PC-9 (cell line): ENCODE measurements at regions not wholly inside any gene's neighbourhood (a gene's known extent, or its start where the extent isn't known, plus 50 kb on each side); places are given as distances from the start of the nearest gene placed in this dataset.

Experiments
- BruUV-seq: library from RNA; stranded (reverse); fragments of 400-500 nt; replicated peaks from 2 replicates; lab custom pipeline; 2021; lab: Mats Ljungman, UMichigan
- CTCF ChIA-PET: fragments of 300-600 bp; sonication (Branson Sonifier 250); formaldehyde crosslinking; loops from one replicate; lab custom pipeline; 2022; ENCODE audit warnings: antibody characterized with exemption; lab: Charles Lee
- POLR2A ChIA-PET: fragments of 300-600 bp; sonication (Branson Sonifier 250); formaldehyde crosslinking; loops from one replicate; lab custom pipeline; 2022; ENCODE audit warnings: antibody characterized with exemption; ENCODE audit not compliant: unreplicated experiment; lab: Charles Lee
- DNase-seq, 2 experiments: peaks; one replicate each; pipeline versions ENCODE4 v3.0.0 to v3.0.0-alpha.2; 2015 to 2022; ENCODE audit warnings: mixed read lengths in 1 of 2
- H2AFZ ChIP-seq: fragments of 200-600 bp; sonication (generic); 2 replicates; pipeline ENCODE4 v1.8.1; 2017; ENCODE audit warnings: antibody characterized with exemption
- H3F3A ChIP-seq: fragments of 200-600 bp; sonication (generic); 2 replicates; pipeline ENCODE4 v1.8.1; 2017; ENCODE audit warnings: antibody characterized with exemption, mild to moderate bottlenecking, low read depth; ENCODE audit not compliant: insufficient read depth
- H3K27ac ChIP-seq: fragments of 200-600 bp; sonication (generic); 2 replicates; pipeline ENCODE4 v1.6.1; 2016; ENCODE audit warnings: mixed run types
- H3K27me3 ChIP-seq: fragments of 200-600 bp; sonication (generic); 2 replicates; pipeline ENCODE4 v1.6.1; 2016; ENCODE audit warnings: low read depth, mixed run types; ENCODE audit not compliant: insufficient read depth
- H3K36me3 ChIP-seq: fragments of 200-600 bp; sonication (generic); 2 replicates; pipeline ENCODE4 v1.6.1; 2016; ENCODE audit warnings: low read depth, mixed run types
- H3K4me1 ChIP-seq: fragments of 200-600 bp; sonication (generic); replicated peaks from 2 replicates; pipeline ENCODE4 v1.6.1; 2016; ENCODE audit warnings: mixed run types; ENCODE audit not compliant: insufficient read depth
- H3K4me2 ChIP-seq: fragments of 200-600 bp; sonication (generic); 2 replicates; pipeline ENCODE4 v1.6.1; 2017; ENCODE audit warnings: mixed run types
- H3K4me3 ChIP-seq: fragments of 200-600 bp; sonication (generic); 2 replicates; pipeline ENCODE4 v1.6.1; 2016; ENCODE audit warnings: mixed run types
- H3K79me2 ChIP-seq: fragments of 200-600 bp; sonication (generic); 2 replicates; pipeline ENCODE4 v1.6.1; 2017; ENCODE audit warnings: low read depth, mixed run types
- H3K9me2 ChIP-seq: fragments of 200-600 bp; sonication (generic); 2 replicates; pipeline ENCODE4 v1.8.1; 2017; ENCODE audit warnings: mild to moderate bottlenecking; ENCODE audit not compliant: insufficient read depth
- H3K9me3 ChIP-seq: fragments of 200-600 bp; sonication (generic); 2 replicates; pipeline ENCODE4 v1.8.1; 2016; ENCODE audit warnings: low read depth; ENCODE audit not compliant: insufficient read depth
- H4K20me1 ChIP-seq: fragments of 200-600 bp; sonication (generic); 2 replicates; pipeline ENCODE4 v1.8.1; 2017; ENCODE audit not compliant: insufficient read depth
- EZH2 ChIP-seq: fragments of 200-600 bp; sonication (generic); IDR thresholded peaks from 2 replicates; pipeline ENCODE4 v1.8.0; 2017; ENCODE audit warnings: antibody characterized with exemption, low read depth
- intact Hi-C: fragments of 100-400 bp; cut with micrococcal nuclease; formaldehyde crosslinking; loops from one replicate; pipeline ENCODE4 v1.10.0; 2022; ENCODE audit not compliant: unreplicated experiment
- TF ChIP-seq, protein P1 (sequence below): fragments of 200-600 bp; sonication (generic); conservative IDR thresholded peaks from 2 replicates; pipeline ENCODE4 v1.6.1; 2017; ENCODE audit warnings: mixed run types, antibody characterized with exemption, mild to moderate bottlenecking, moderate library complexity

DNA sequence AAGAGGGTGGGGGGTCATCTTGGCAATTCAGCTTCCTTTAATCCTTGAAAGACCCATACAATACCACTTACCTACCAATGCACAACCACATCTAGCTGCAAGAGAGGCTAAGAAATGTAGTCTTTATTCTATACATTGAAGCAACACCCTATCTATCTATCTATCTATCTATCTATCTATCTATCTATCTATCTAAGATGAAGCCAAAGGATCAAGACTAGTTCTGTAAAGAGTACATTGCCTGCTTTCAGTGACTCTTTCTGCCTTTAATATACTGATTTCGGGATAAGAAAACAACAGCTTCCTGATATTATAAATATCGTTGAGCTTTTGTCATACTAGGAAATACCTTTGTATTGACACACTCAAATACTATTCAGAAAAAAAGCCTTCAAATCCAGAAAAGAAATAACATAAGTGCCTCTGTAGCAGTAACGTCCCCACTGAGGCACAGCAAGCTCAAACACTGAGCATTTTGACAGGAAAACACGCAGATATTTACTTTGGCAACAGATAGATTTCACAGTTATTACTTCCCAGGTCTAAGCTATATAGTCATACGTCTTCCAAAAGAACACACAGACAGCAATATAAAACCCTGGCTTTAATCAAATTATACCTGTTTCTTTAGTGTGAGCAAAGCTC, 139.4 kb upstream of the SERTAD2 start:
- BruUV-seq, result no TSS peak
- H3K27ac ChIP-seq, result no peak overlapping the region
- H3K27me3 ChIP-seq, result no peaks in the 10 kb centered on the region
- no peak for DNase-seq
- H2AFZ ChIP-seq, result no peak overlapping the region
- no peaks in the 10 kb centered on the region for H3K36me3 ChIP-seq
- no peaks in the 10 kb centered on the region for H3K9me2 ChIP-seq
- no peaks in the 10 kb centered on the region for H3K79me2 ChIP-seq
- ChIA-PET CTCF (interaction anchor here (0.6 to 1.4 kb wide), 2 partner anchors 35 to 147 kb away, joined by 5 to 8 read pairs; no protein-coding TSS in a partner anchor), POLR2A (interaction anchor here (0.6 kb wide), 1 partner anchor 8 kb away, joined by 4 read pairs; no protein-coding TSS in a partner anchor)
- TF ChIP-seq, protein P1, sequence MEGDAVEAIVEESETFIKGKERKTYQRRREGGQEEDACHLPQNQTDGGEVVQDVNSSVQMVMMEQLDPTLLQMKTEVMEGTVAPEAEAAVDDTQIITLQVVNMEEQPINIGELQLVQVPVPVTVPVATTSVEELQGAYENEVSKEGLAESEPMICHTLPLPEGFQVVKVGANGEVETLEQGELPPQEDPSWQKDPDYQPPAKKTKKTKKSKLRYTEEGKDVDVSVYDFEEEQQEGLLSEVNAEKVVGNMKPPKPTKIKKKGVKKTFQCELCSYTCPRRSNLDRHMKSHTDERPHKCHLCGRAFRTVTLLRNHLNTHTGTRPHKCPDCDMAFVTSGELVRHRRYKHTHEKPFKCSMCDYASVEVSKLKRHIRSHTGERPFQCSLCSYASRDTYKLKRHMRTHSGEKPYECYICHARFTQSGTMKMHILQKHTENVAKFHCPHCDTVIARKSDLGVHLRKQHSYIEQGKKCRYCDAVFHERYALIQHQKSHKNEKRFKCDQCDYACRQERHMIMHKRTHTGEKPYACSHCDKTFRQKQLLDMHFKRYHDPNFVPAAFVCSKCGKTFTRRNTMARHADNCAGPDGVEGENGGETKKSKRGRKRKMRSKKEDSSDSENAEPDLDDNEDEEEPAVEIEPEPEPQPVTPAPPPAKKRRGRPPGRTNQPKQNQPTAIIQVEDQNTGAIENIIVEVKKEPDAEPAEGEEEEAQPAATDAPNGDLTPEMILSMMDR, result no peak
- TF ChIP-seq EZH2, result no peak
- peaks cover 39% of the 10 kb centered on the region for H3F3A ChIP-seq
- 0 out of 2 replicates have a peak overlapping the region, but pooled peaks have one; percentile 2 for H3K4me2 ChIP-seq
- H3K4me3 ChIP-seq, result no peak overlapping the region
- H3K9me3 ChIP-seq, result no peaks in the 10 kb centered on the region
- no peaks in the 10 kb centered on the region for H4K20me1 ChIP-seq
- intact Hi-C loops, result no loop called here
- H3K4me1 ChIP-seq, result peaks cover 81% of the 10 kb centered on the region

DNA sequence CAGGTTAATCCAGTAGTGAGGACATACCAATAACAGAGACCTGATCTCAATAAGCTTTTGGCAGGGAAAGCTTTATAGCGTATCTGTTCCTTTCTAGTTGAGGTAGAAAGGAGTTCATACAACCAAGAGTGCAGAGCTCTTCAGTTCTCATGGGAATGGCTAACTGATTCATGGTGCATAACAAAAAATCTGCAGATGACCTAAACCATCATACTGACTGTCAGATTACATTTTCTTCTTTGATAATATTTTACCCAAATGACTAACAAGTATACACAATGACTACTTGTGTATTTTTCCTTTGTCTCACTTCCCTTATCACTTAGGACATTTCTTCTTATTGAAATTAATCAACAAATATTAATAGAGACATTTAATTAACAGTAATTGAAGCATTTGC, 140.0 kb upstream of the SERTAD2 start:
- intact Hi-C loops, result no loop called here
- 0 out of 2 replicates have a peak overlapping the region, but pooled peaks have one; percentile 2 for H3K4me2 ChIP-seq
- H3K36me3 ChIP-seq, result no peaks in the 10 kb centered on the region
- no peak for TF ChIP-seq EZH2
- TF ChIP-seq, protein P1, result no peak
- no peaks in the 10 kb centered on the region for H3K9me3 ChIP-seq
- no TSS peak for BruUV-seq
- CTCF ChIA-PET, result interaction anchor here (1.4 kb wide), 1 partner anchor 147 kb away, joined by 8 read pairs; no protein-coding TSS in a partner anchor
- no peak overlapping the region for H3K27ac ChIP-seq
- H2AFZ ChIP-seq, result no peak overlapping the region
- no peaks in the 10 kb centered on the region for H3K9me2 ChIP-seq
- peaks cover 81% of the 10 kb centered on the region for H3K4me1 ChIP-seq
- H3K4me3 ChIP-seq, result no peak overlapping the region
- peaks cover 44% of the 10 kb centered on the region for H3F3A ChIP-seq
- no peaks in the 10 kb centered on the region for H3K79me2 ChIP-seq
- POLR2A ChIA-PET, result interaction anchor here (0.5 kb wide), 1 partner anchor 44 kb away, joined by 3 read pairs; no protein-coding TSS in a partner anchor
- no peaks in the 10 kb centered on the region for H4K20me1 ChIP-seq
- DNase-seq, result no peak
- H3K27me3 ChIP-seq, result no peaks in the 10 kb centered on the region

DNA sequence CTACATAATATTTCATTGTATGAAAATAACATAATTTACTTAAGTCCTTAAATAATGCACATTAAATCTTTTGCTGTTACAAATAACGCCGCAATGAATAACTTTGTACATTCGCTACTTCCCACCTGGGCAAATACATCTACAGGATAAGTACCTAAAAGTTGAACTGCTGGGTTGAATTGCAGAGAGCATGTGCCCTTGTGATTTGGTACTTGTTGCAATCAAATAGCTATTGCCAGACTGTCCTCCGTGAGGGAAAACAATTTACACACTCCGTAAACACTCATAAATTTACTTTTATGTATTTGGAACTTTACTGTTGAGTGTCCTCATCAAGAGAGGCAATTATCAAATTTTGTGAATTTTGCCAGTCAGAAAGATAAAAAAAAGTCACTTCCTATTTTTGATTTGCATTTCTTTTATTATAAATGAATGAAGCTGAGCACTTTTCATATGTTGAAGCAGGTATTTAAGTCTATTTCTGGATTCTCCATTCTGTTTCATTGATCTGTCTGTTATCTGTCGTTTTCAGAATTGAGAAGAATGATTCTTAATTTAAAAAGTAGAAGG, 140.8 kb upstream of the SERTAD2 start:
- Histone ChIP-seq H3K9me2 (no peaks in the 10 kb centered on the region), H3K79me2 (no peaks in the 10 kb centered on the region), H3K9me3 (no peaks in the 10 kb centered on the region), H3K27ac (no peak overlapping the region), H3K4me1 (peaks cover 81% of the 10 kb centered on the region), H2AFZ (no peak overlapping the region), H4K20me1 (no peaks in the 10 kb centered on the region), H3K36me3 (no peaks in the 10 kb centered on the region), H3K4me3 (no peak overlapping the region), H3K27me3 (no peaks in the 10 kb centered on the region), H3F3A (peaks cover 46% of the 10 kb centered on the region), H3K4me2 (no peak overlapping the region)
- no peak for DNase-seq
- ChIA-PET CTCF (interaction anchor here (0.6 kb wide), 1 partner anchor 185 kb away, joined by 4 read pairs; no protein-coding TSS in a partner anchor), POLR2A (no interaction called here)
- TF ChIP-seq, protein P1, result no peak
- TF ChIP-seq EZH2, result no peak
- no TSS peak for BruUV-seq
- intact Hi-C loops, result no loop called here
